ENCODE measurements at regions not wholly inside any gene's neighbourhood (a gene's known extent, or its start where the extent isn't known, plus 50 kb on each side); places are given as distances from the start of the nearest gene placed in this dataset.
"Not testable (repeated sequence)": the region's sequence is repeated elsewhere in the genome, so short reads cannot be mapped to it uniquely, and the experiment has no call there.

GRCh38 chr2:87254562-87254961, 232.9 kb upstream of the PLGLB1 start:
- H3F3A ChIP-seq (ENCODE audit: insufficient read depth); H3K36me3 ChIP-seq (ENCODE audit: low read depth); H3K27ac ChIP-seq; H3K79me2 ChIP-seq (ENCODE audit: insufficient read depth); H4K20me1 ChIP-seq (ENCODE audit: insufficient read depth); H2AFZ ChIP-seq; in situ Hi-C loops (cut with MboI); H3K4me3 ChIP-seq; DNase-seq; H3K9me3 ChIP-seq (ENCODE audit: low read depth); H3K9me2 ChIP-seq (ENCODE audit: insufficient read depth); H3K4me1 ChIP-seq (ENCODE audit: insufficient read depth); H3K9ac ChIP-seq; H3K4me2 ChIP-seq (ENCODE audit: unreplicated experiment); H3K27me3 ChIP-seq (replicated peaks; ENCODE audit: insufficient read depth): not testable (repeated sequence)
- WGBS, 2 experiments (ENCODE audit: low coverage in 1 of 2, low lambda C conversion rate in 2 of 2, missing lambda C conversion rate in 2 of 2): 89% methylated on average over 1 of the region's 1 CpG; no CpG with 5 or more reads in 1 of the 2 experiments

- H2AFZ ChIP-seq; H3K9me2 ChIP-seq (ENCODE audit: insufficient read depth); H3K36me3 ChIP-seq (ENCODE audit: low read depth); H3K9me3 ChIP-seq (ENCODE audit: low read depth); H4K20me1 ChIP-seq (ENCODE audit: insufficient read depth); H3K27me3 ChIP-seq (replicated peaks; ENCODE audit: insufficient read depth); H3K9ac ChIP-seq; H3K4me1 ChIP-seq (ENCODE audit: insufficient read depth); H3K79me2 ChIP-seq (ENCODE audit: insufficient read depth); H3K4me2 ChIP-seq (ENCODE audit: unreplicated experiment); DNase-seq; H3F3A ChIP-seq (ENCODE audit: insufficient read depth); H3K27ac ChIP-seq; in situ Hi-C loops (cut with MboI); H3K4me3 ChIP-seq: not testable (repeated sequence)
- 84 to 87% methylated on average over 11 to 13 of the region's 14 CpGs for WGBS, 2 experiments (ENCODE audit: low coverage in 1 of 2, low lambda C conversion rate in 2 of 2, missing lambda C conversion rate in 2 of 2)
Observed at GRCh38 chr2:87255410-87255809, 233.8 kb upstream of the PLGLB1 start.

DNA sequence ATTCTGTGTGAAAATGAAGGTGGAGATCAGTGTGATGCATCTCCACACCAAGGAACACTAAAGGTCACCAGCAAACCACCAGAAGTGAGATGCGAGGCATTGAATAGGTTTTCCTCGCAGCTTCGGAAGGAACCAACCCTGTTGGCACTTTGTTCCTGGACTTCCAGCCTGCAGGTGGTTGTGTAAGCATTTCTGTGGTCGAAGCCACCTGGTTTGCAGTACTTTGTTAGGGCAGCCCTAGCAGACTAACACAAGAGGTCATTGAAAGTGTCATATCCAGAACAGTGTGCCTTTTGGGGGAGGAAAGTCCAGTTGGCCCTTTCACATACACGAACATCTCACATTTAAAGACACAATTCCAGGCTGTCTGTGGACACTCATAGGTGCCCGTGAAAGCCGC, 237.2 kb upstream of the PLGLB1 start:
- H3K9ac ChIP-seq; H3K9me3 ChIP-seq (ENCODE audit: low read depth); H3K4me2 ChIP-seq (ENCODE audit: unreplicated experiment); H3K79me2 ChIP-seq (ENCODE audit: insufficient read depth); H3K4me3 ChIP-seq; DNase-seq; H4K20me1 ChIP-seq (ENCODE audit: insufficient read depth); H3K36me3 ChIP-seq (ENCODE audit: low read depth); H3F3A ChIP-seq (ENCODE audit: insufficient read depth); H3K27ac ChIP-seq; H3K9me2 ChIP-seq (ENCODE audit: insufficient read depth); H2AFZ ChIP-seq; H3K4me1 ChIP-seq (ENCODE audit: insufficient read depth); H3K27me3 ChIP-seq (replicated peaks; ENCODE audit: insufficient read depth); in situ Hi-C loops (cut with MboI): not testable (repeated sequence)
- 65 to 67% methylated on average over 3 to 4 of the region's 7 CpGs for WGBS, 2 experiments (ENCODE audit: low coverage in 1 of 2, low lambda C conversion rate in 2 of 2, missing lambda C conversion rate in 2 of 2)

DNA sequence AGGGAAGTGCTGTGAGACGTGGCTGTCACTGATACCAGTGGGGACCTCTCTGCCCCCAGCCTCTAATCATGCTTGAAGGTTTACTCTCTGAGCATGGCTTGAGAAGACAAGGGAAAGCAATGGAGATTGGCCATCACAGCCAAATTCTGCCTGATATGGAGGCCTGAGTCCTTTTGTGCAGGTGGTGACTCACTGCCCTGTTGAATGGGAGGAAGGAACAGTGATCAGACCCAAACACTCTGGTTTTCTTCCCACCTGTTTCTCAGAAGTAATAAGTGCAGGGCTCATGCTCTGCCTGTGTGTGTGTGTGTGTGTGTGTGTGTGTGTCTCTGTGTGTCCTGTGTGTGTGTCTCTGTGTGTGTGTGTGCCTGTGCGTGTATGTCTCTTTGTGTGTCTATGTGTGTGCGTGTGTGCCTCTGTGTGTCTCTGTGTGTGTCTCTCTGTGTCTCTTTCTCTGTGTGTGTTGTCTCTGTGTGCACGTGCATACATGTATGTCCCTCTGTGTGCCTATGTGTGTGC, 240.6 kb upstream of the PLGLB1 start:
- H3K9me3 ChIP-seq (ENCODE audit: low read depth); in situ Hi-C loops (cut with MboI); H3K4me2 ChIP-seq (ENCODE audit: unreplicated experiment); H3K9me2 ChIP-seq (ENCODE audit: insufficient read depth); H3K27me3 ChIP-seq (replicated peaks; ENCODE audit: insufficient read depth); H4K20me1 ChIP-seq (ENCODE audit: insufficient read depth); H3K36me3 ChIP-seq (ENCODE audit: low read depth); H3F3A ChIP-seq (ENCODE audit: insufficient read depth); H3K4me3 ChIP-seq; H3K4me1 ChIP-seq (ENCODE audit: insufficient read depth); DNase-seq; H3K27ac ChIP-seq; H3K9ac ChIP-seq; H3K79me2 ChIP-seq (ENCODE audit: insufficient read depth); H2AFZ ChIP-seq: not testable (repeated sequence)
- 57 to 60% methylated on average over 3 of the region's 4 CpGs for WGBS, 2 experiments (ENCODE audit: low coverage in 1 of 2, low lambda C conversion rate in 2 of 2, missing lambda C conversion rate in 2 of 2)

DNA sequence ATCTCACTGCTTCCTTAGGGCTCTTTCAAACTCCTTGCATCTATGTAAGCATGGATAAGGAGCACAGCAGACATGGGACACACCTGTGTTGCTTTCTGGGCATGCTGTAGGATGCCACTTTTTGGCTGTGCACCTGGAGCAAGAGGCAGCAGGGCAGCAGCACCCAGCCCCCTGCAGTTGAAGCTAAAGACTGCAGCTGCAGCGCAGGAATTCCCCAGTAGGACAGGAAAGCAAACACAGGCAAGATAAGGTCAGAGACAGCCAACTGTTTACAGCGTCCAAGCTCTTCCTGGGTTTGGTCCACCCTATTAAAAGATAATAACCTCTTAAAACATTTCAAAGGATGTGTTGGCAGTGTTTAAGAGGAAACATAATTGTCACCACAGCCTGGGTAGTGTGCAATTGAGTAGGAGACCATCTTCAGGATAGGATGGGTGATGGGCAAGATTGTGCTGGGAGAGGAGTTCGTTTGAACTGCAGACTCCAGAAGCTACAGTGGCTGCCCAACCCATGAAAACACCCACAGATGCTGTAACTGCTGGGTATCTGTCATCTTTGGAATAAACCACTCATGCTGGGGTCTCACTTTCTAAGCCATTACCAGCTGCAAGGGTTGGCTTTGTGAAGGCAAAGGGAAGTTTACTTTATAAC, 242.3 kb upstream of the PLGLB1 start:
- H3K9ac ChIP-seq; H3K9me2 ChIP-seq (ENCODE audit: insufficient read depth); DNase-seq; in situ Hi-C loops (cut with MboI); H4K20me1 ChIP-seq (ENCODE audit: insufficient read depth); H3K79me2 ChIP-seq (ENCODE audit: insufficient read depth); H3K4me2 ChIP-seq (ENCODE audit: unreplicated experiment); H3K36me3 ChIP-seq (ENCODE audit: low read depth); H3F3A ChIP-seq (ENCODE audit: insufficient read depth); H3K4me3 ChIP-seq; H3K27ac ChIP-seq; H3K4me1 ChIP-seq (ENCODE audit: insufficient read depth); H3K27me3 ChIP-seq (replicated peaks; ENCODE audit: insufficient read depth); H3K9me3 ChIP-seq (ENCODE audit: low read depth); H2AFZ ChIP-seq: not testable (repeated sequence)
- 0 to 17% methylated on average over 1 of the region's 3 CpGs for WGBS, 2 experiments (ENCODE audit: low coverage in 1 of 2, low lambda C conversion rate in 2 of 2, missing lambda C conversion rate in 2 of 2)

DNA sequence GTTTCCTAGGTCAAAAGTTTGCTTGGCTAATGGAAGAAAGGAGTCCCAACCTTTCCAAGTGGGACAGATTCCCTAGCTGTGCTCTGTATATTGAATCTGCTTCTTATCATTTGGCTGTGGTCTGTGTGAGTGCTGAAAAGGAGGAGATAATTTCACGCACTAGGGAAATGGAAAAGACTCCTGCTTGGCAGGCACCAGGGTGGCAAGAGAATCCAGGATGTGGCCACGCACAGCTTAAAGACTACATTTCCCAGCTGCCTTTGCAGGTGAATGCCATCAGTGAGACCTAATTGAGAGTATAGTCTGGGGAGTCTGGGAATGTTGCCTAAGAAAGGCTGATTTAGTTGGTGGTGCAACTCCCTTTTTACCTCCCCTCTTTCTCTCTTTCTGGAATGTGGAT, 253.5 kb upstream of the PLGLB1 start:
- H3K9ac ChIP-seq; H3K27ac ChIP-seq; H3K4me2 ChIP-seq (ENCODE audit: unreplicated experiment); H3K36me3 ChIP-seq (ENCODE audit: low read depth); H3F3A ChIP-seq (ENCODE audit: insufficient read depth); H3K4me3 ChIP-seq; in situ Hi-C loops (cut with MboI); H4K20me1 ChIP-seq (ENCODE audit: insufficient read depth); H3K4me1 ChIP-seq (ENCODE audit: insufficient read depth); H3K79me2 ChIP-seq (ENCODE audit: insufficient read depth); H3K9me2 ChIP-seq (ENCODE audit: insufficient read depth); H3K27me3 ChIP-seq (replicated peaks; ENCODE audit: insufficient read depth); H3K9me3 ChIP-seq (ENCODE audit: low read depth); H2AFZ ChIP-seq; DNase-seq: not testable (repeated sequence)
- 70 to 78% methylated on average over 2 of the region's 2 CpGs for WGBS, 2 experiments (ENCODE audit: low coverage in 1 of 2, low lambda C conversion rate in 2 of 2, missing lambda C conversion rate in 2 of 2)

GRCh38 chr2:87275974-87276629, 254.5 kb upstream of the PLGLB1 start:
- H3K9me2 ChIP-seq (ENCODE audit: insufficient read depth); H3K9me3 ChIP-seq (ENCODE audit: low read depth); H4K20me1 ChIP-seq (ENCODE audit: insufficient read depth); H3K27ac ChIP-seq; H2AFZ ChIP-seq; in situ Hi-C loops (cut with MboI); H3K36me3 ChIP-seq (ENCODE audit: low read depth); H3F3A ChIP-seq (ENCODE audit: insufficient read depth); H3K27me3 ChIP-seq (replicated peaks; ENCODE audit: insufficient read depth); DNase-seq; H3K4me3 ChIP-seq; H3K4me2 ChIP-seq (ENCODE audit: unreplicated experiment); H3K79me2 ChIP-seq (ENCODE audit: insufficient read depth); H3K4me1 ChIP-seq (ENCODE audit: insufficient read depth); H3K9ac ChIP-seq: not testable (repeated sequence)
- WGBS, 2 experiments (ENCODE audit: low coverage in 1 of 2, low lambda C conversion rate in 2 of 2, missing lambda C conversion rate in 2 of 2): 30 to 36% methylated on average over 4 to 5 of the region's 5 CpGs
